H1 (cell line): ENCODE measurements at regions not wholly inside any gene's neighbourhood (a gene's known extent, or its start where the extent isn't known, plus 50 kb on each side); places are given as distances from the start of the nearest gene placed in this dataset.
"Not testable (repeated sequence)": the region's sequence is repeated elsewhere in the genome, so short reads cannot be mapped to it uniquely, and the experiment has no call there.

Experiments
- CTCF ChIA-PET: fragments of 300-600 bp; sonication (Branson Sonifier 250); formaldehyde crosslinking; loops from one replicate; lab custom pipeline; 2021; ENCODE audit not compliant: partially characterized antibody; lab: Charles Lee
- POLR2A ChIA-PET: fragments of 300-600 bp; sonication (Branson Sonifier 250); formaldehyde crosslinking; loops from one replicate; lab custom pipeline; 2021; ENCODE audit warnings: inconsistent platforms; ENCODE audit not compliant: partially characterized antibody; lab: Charles Lee
- DNase-seq, 2 experiments: peaks; one replicate each; pipeline versions ENCODE4 v3.0.0 to v3.0.0-alpha.2; 2010 to 2022; ENCODE audit warnings: low spot score in 2 of 2, low read depth in 1 of 2, mixed read lengths in 1 of 2
- FAIRE-seq: peaks from 2 replicates; lab custom pipeline; 2011; peaks lifted over from hg19 to GRCh38; lab: Jason Lieb, UNC
- H2AFZ ChIP-seq: 2 replicates; pipeline ENCODE4 v1.8.1; 2012; ENCODE audit warnings: low read length, inconsistent platforms
- H2AK5ac ChIP-seq: 2 replicates; pipeline ENCODE4 v1.6.1; 2013; ENCODE audit warnings: low read depth, low read length
- H2BK120ac ChIP-seq: replicated peaks from 2 replicates; pipeline ENCODE3; 2013; ENCODE audit warnings: low read depth, low read length, inconsistent platforms
- H2BK12ac ChIP-seq: 2 replicates; pipeline ENCODE4 v1.6.1; 2013; ENCODE audit warnings: low read depth, low read length
- H2BK15ac ChIP-seq: 2 replicates; pipeline ENCODE4 v1.6.1; 2013; ENCODE audit warnings: low read length
- H2BK20ac ChIP-seq: 2 replicates; pipeline ENCODE4 v1.6.1; 2013; ENCODE audit warnings: low read length
- H2BK5ac ChIP-seq: 2 replicates; pipeline ENCODE4 v1.6.1; 2013; ENCODE audit warnings: low read depth, low read length
- H3K14ac ChIP-seq: 2 replicates; pipeline ENCODE4 v1.6.1; 2013; ENCODE audit warnings: inconsistent platforms; ENCODE audit not compliant: insufficient read length
- H3K18ac ChIP-seq: 2 replicates; pipeline ENCODE4 v1.6.1; 2013; ENCODE audit warnings: low read length; ENCODE audit errors: extremely low read depth
- H3K23ac ChIP-seq: 2 replicates; pipeline ENCODE4 v1.6.1; 2013; ENCODE audit warnings: inconsistent platforms; ENCODE audit not compliant: insufficient read length
- H3K23me2 ChIP-seq: 2 replicates; pipeline ENCODE4 v1.6.1; 2013; ENCODE audit warnings: low read depth, low read length
- H3K27ac ChIP-seq: 2 replicates; pipeline ENCODE4 v1.6.1; 2011; ENCODE audit warnings: low read depth, low read length, inconsistent platforms
- H3K27me3 ChIP-seq, 4 experiments: replicated peaks in 1 of 4; 1 replicate in 1 of 4; 2 replicates in 3 of 4; pipeline versions ENCODE4 v1.6.1 to v1.8.1; 2011 to 2013; ENCODE audit warnings: low read length in 3 of 4, mild to moderate bottlenecking in 3 of 4, inconsistent platforms in 2 of 4, mixed read lengths in 2 of 4, moderate library complexity in 1 of 4; ENCODE audit not compliant: control insufficient read depth in 3 of 4, insufficient read depth in 3 of 4; ENCODE audit errors: extremely low read depth in 1 of 4
- H3K36me3 ChIP-seq, 4 experiments: 2 replicates each; pipeline versions ENCODE4 v1.6.1 to v1.8.1; 2011 to 2013; ENCODE audit warnings: mild to moderate bottlenecking in 4 of 4, low read length in 3 of 4, moderate library complexity in 2 of 4, control low read depth in 1 of 4, inconsistent platforms in 1 of 4; ENCODE audit not compliant: insufficient read depth in 4 of 4, control insufficient read depth in 2 of 4
- H3K4ac ChIP-seq: replicated peaks from 2 replicates; pipeline ENCODE3; 2013; ENCODE audit warnings: low read length, low read depth, mixed read lengths, inconsistent platforms; ENCODE audit not compliant: insufficient read length
- H3K4me1 ChIP-seq, 4 experiments: replicated peaks in 1 of 4; 1 replicate in 1 of 4; 2 replicates in 3 of 4; pipeline versions ENCODE4 v1.6.1 to v1.8.1; 2011 to 2013; ENCODE audit warnings: low read length in 3 of 4, inconsistent platforms in 2 of 4, mixed read lengths in 1 of 4; ENCODE audit not compliant: insufficient read depth in 4 of 4, control insufficient read depth in 3 of 4
- H3K4me2 ChIP-seq, 2 experiments: 2 replicates each; pipeline versions ENCODE4 v1.6.1 to v1.8.1; 2011 to 2013; ENCODE audit warnings: low read depth in 2 of 2, low read length in 2 of 2, control low read depth in 1 of 2, inconsistent platforms in 1 of 2, mild to moderate bottlenecking in 1 of 2; ENCODE audit not compliant: insufficient read depth in 1 of 2
- H3K4me3 ChIP-seq, 4 experiments: fragments of 200-600, 300-600 bp in 1 of 4; sonication (generic), shearing (Covaris generic), sonication (Bioruptor Twin) in 1 of 4; 2 replicates each; pipeline versions ENCODE4 v1.5.1 to v1.8.1; 2011 to 2016; ENCODE audit warnings: low read length in 4 of 4, low read depth in 3 of 4, control low read depth in 2 of 4, inconsistent platforms in 2 of 4, mild to moderate bottlenecking in 2 of 4, mixed read lengths in 1 of 4, moderate library complexity in 1 of 4; ENCODE audit not compliant: insufficient read depth in 2 of 4; ENCODE audit errors: extremely low read depth in 1 of 4
- H3K56ac ChIP-seq: replicated peaks from 2 replicates; pipeline ENCODE3; 2013; ENCODE audit warnings: low read depth, mild to moderate bottlenecking, mixed read lengths, low read length, inconsistent platforms; ENCODE audit not compliant: insufficient read length
- H3K79me1 ChIP-seq: 2 replicates; pipeline ENCODE4 v1.6.1; 2013; ENCODE audit warnings: low read depth, low read length, control low read depth
- H3K79me2 ChIP-seq, 2 experiments: 2 replicates each; pipeline versions ENCODE4 v1.6.1 to v1.8.1; 2012 to 2013; ENCODE audit warnings: low read length in 2 of 2, mild to moderate bottlenecking in 2 of 2, inconsistent platforms in 1 of 2; ENCODE audit not compliant: insufficient read depth in 2 of 2, control insufficient read depth in 1 of 2
- H3K9ac ChIP-seq, 4 experiments: replicated peaks in 1 of 4; 1 replicate in 1 of 4; 2 replicates in 3 of 4; pipeline versions ENCODE4 v1.6.1 to v1.8.1; 2011 to 2013; ENCODE audit warnings: low read depth in 3 of 4, low read length in 3 of 4, control low read depth in 2 of 4, mild to moderate bottlenecking in 2 of 4, moderate library complexity in 2 of 4, inconsistent platforms in 1 of 4; ENCODE audit errors: extremely low read depth in 1 of 4
- H3K9me3 ChIP-seq, 2 experiments: 2 replicates each; pipeline versions ENCODE4 v1.6.1 to v1.8.1; 2012 to 2013; ENCODE audit warnings: mild to moderate bottlenecking in 2 of 2, moderate library complexity in 2 of 2, control low read depth in 1 of 2, inconsistent platforms in 1 of 2, low read depth in 1 of 2, low read length in 1 of 2, mixed read lengths in 1 of 2; ENCODE audit not compliant: insufficient read depth in 2 of 2
- H4K20me1 ChIP-seq, 2 experiments: replicated peaks in 1 of 2; 2 replicates each; pipeline versions ENCODE3 to v1.8.1; 2011 to 2013; ENCODE audit warnings: inconsistent platforms in 2 of 2, low read length in 2 of 2, mild to moderate bottlenecking in 1 of 2; ENCODE audit not compliant: insufficient read depth in 2 of 2, control insufficient read depth in 1 of 2
- H4K5ac ChIP-seq: 2 replicates; pipeline ENCODE4 v1.6.1; 2013; ENCODE audit warnings: low read length, low read depth, mixed read lengths, inconsistent platforms; ENCODE audit not compliant: insufficient read length
- H4K8ac ChIP-seq: 2 replicates; pipeline ENCODE4 v1.8.0; 2013; ENCODE audit warnings: mild to moderate bottlenecking, moderate library complexity, low read length, inconsistent platforms; ENCODE audit not compliant: insufficient read depth; ENCODE audit errors: extremely low read depth
- H4K91ac ChIP-seq: replicated peaks from 2 replicates; pipeline ENCODE3; 2013; ENCODE audit warnings: low read length, mixed read lengths, inconsistent platforms; ENCODE audit not compliant: insufficient read length
- WGBS, 2 experiments: shearing (Covaris generic) in 1 of 2; methylation state at CpG; one replicate each; pipeline versions ENCODE4 v1.1.6 to v1.1.7; 2013 to 2015; ENCODE audit warnings: low lambda C conversion rate in 2 of 2, mixed read lengths in 2 of 2, inconsistent platforms in 1 of 2, low coverage in 1 of 2, missing lambda C conversion rate in 1 of 2; ENCODE audit not compliant: insufficient replicate concordance in 2 of 2, insufficient coverage in 1 of 2, insufficient read length in 1 of 2; ENCODE audit errors: extremely low coverage in 1 of 2, missing lambda C conversion rate in 1 of 2; 5-methylcytosine and 5-hydroxymethylcytosine counted together

DNA sequence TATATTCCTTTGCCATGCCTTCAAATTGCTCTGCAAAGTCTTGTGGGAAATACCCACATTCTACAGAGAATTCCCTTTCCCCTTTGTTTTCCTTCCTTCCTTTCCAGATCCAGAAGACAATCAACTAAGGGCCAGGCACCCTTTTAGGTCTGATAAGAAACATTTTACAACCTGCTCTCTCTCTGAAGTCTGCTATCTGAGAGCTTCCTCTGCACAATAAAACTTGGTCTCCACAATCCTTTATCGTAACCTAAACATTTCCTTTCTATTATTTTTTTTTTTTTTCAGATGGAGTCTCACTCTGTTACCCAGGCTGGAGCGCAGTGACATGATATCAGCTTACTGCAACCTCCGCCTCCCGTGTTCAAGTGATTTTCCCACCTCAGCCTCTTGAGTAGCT is 893.3 kb upstream of the NXPH2 start:
- H2BK15ac ChIP-seq, H3K36me3 ChIP-seq, H3K56ac ChIP-seq, H3K27me3 ChIP-seq, H3K9me3 ChIP-seq, H2BK20ac ChIP-seq, H4K8ac ChIP-seq, H3K27ac ChIP-seq, H2BK12ac ChIP-seq, DNase-seq, H2BK5ac ChIP-seq, H3K9ac ChIP-seq, H3K79me2 ChIP-seq, H3K79me1 ChIP-seq, H3K23me2 ChIP-seq, H4K5ac ChIP-seq, POLR2A ChIA-PET, H4K20me1 ChIP-seq, H3K14ac ChIP-seq, FAIRE-seq, H3K23ac ChIP-seq, H3K4me2 ChIP-seq, H3K4me3 ChIP-seq, H3K4me1 ChIP-seq, H4K91ac ChIP-seq, H3K4ac ChIP-seq, H3K18ac ChIP-seq, H2BK120ac ChIP-seq, H2AFZ ChIP-seq, H2AK5ac ChIP-seq: not testable (repeated sequence)
- CTCF ChIA-PET: interaction anchor here (0.6 kb wide), 2 partner anchors 9 to 462 kb away, joined by 3 read pairs; no protein-coding TSS in a partner anchor
- WGBS, 2 experiments: 89% methylated on average over 2 of the region's 4 CpGs; no CpG with 5 or more reads in 1 of the 2 experiments
